Muscle layer of duodenum (tissue), 2 donors: ENCODE measurements at regions not wholly inside any gene's neighbourhood (a gene's known extent, or its start where the extent isn't known, plus 50 kb on each side); places are given as distances from the start of the nearest gene placed in this dataset.

Source experiments
- H3K27ac ChIP-seq: one replicate; pipeline ENCODE4 v1.7.0; 2013; ENCODE audit warnings: mild to moderate bottlenecking, low read length
- H3K27me3 ChIP-seq: one replicate; pipeline ENCODE4 v1.7.0; 2013; ENCODE audit warnings: low read depth, mild to moderate bottlenecking, control low read depth, low read length
- H3K36me3 ChIP-seq, 2 donors: one replicate each; pipeline ENCODE4 v1.7.0; 2013; ENCODE audit warnings: low read length in 2 of 2, control low read depth in 1 of 2, mild to moderate bottlenecking in 1 of 2; ENCODE audit not compliant: insufficient read depth in 2 of 2, control insufficient read depth in 1 of 2
- H3K4me1 ChIP-seq, 2 donors: one replicate each; pipeline ENCODE4 v1.7.0; 2013; ENCODE audit warnings: low read length in 2 of 2, mild to moderate bottlenecking in 2 of 2, control low read depth in 1 of 2, moderate library complexity in 1 of 2; ENCODE audit not compliant: insufficient read depth in 2 of 2, control insufficient read depth in 1 of 2
- H3K4me3 ChIP-seq, 2 donors: one replicate each; pipeline ENCODE4 v1.7.0; 2013; ENCODE audit warnings: low read length in 2 of 2, low read depth in 1 of 2, mild to moderate bottlenecking in 1 of 2
- H3K9me3 ChIP-seq, 2 donors: one replicate each; pipeline ENCODE4 v1.7.0; 2013; ENCODE audit warnings: low read length in 2 of 2, control low read depth in 1 of 2, mild to moderate bottlenecking in 1 of 2; ENCODE audit not compliant: control insufficient read depth in 1 of 2
- donor health status: healthy.

DNA sequence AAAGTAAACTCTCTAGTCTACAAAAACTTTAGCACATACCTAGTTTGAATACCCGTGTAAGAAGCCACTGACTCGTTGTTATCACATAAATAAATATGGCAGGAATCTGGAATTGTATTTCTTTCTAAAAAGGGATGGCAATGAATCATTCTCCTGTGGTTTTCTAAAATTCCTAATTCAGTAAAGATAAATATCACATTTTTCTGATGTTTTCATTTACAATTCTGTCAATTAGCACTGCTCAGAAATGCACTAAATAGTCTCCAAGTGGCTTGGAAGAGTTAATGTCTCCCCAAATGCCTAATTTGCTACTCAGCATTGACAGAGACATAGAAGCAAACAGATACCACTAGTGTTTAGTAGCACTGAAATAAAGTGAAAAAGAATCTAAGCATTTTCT, 547.7 kb upstream of the SLITRK1 start:
- Histone ChIP-seq H3K9me3 (no peaks in the 10 kb centered on the region), H3K27ac (no peak overlapping the region), H3K27me3 (no peaks in the 10 kb centered on the region), H3K4me3 (no peak overlapping the region), H3K36me3 (no peaks in the 10 kb centered on the region), H3K4me1 (no peaks in the 10 kb centered on the region)

DNA sequence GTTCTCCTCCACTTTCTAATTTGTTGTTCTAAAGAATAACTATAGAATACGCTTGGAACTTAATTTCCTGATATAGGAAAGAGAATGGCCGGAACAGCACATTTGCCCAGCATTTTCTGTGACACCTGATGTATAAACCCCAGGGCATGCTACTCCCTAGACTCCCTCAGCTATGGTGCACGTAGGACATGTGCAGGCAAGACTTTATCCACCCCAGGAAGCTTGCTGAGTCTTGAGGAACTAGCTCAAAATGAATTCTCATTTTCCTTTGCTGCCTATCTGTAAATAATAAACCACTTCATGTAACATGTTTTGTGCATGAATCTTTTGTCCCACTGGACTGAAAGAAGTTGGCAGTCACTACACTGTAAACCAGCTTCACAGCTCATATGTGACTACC, 535.8 kb upstream of the SLITRK1 start:
- Histone ChIP-seq H3K4me3 (no peak overlapping the region), H3K27ac (no peak overlapping the region), H3K27me3 (no peaks in the 10 kb centered on the region), H3K36me3 (no peaks in the 10 kb centered on the region), H3K9me3 (no peaks in the 10 kb centered on the region), H3K4me1 (no peaks in the 10 kb centered on the region)

DNA sequence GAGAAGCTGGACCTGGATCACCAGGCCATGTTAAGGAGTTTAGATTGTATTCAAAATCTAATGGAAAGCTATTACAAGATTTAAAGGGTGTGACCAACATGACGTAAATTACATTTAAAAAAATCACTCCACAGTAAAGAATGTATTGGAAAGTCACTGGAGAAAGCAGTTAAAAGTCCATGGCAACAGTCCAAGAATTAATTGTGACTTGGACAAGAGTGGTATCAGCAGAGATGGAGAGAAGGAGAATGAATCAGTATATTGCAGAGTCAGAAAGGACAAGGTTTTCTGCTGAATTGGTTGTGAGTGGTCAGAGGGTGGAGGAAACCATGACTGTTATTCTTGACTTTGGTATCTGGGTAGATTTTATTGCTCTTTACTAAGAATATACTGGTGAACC, 535.1 kb upstream of the SLITRK1 start:
- H3K36me3 ChIP-seq, result no peaks in the 10 kb centered on the region
- H3K27me3 ChIP-seq, result no peaks in the 10 kb centered on the region
- H3K9me3 ChIP-seq, result no peaks in the 10 kb centered on the region
- H3K27ac ChIP-seq, result no peak overlapping the region
- no peaks in the 10 kb centered on the region for H3K4me1 ChIP-seq
- no peak overlapping the region for H3K4me3 ChIP-seq

DNA sequence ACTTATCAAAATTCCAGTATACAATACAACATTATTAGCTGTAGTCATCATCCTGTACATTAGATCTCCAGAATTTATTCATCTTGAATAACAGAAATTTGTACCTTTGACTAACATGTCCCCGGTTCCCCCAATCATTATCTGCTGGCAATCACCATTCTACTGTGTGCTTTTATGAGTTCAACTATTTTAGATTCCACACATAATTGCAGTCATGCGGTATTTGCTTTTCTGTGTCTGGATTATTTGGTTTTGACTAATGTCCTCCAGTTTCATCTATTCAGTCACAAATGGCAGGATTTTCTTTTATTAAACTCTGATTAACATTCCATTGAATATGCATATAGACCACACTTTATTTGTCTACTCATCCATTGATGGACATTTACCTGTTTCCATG, 530.7 kb upstream of the SLITRK1 start:
- no peaks in the 10 kb centered on the region for H3K27me3 ChIP-seq
- H3K9me3 ChIP-seq, result no peaks in the 10 kb centered on the region
- no peak overlapping the region for H3K4me3 ChIP-seq
- no peak overlapping the region for H3K27ac ChIP-seq
- H3K36me3 ChIP-seq, result no peaks in the 10 kb centered on the region
- H3K4me1 ChIP-seq, result no peaks in the 10 kb centered on the region

DNA sequence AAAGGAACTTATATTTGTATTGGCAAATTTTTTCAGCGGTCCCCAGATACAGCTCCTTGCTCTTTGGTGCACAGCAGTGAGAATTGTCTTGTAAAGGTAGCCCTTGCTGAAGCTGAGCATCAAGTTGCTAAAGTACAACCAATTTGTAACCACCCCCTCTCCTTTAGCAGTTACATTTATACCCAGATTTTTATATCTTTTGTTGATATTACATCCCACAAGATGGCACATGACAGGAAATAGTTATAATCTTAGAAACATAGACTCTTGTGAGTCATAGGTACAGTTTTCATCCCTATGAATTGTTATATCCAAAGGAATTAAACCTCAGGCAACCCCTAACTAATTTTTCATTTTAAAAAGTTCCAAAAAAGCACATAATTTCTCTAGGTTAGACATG, 523.0 kb upstream of the SLITRK1 start:
- no peak overlapping the region for H3K27ac ChIP-seq
- H3K9me3 ChIP-seq, result no peaks in the 10 kb centered on the region
- no peak overlapping the region for H3K4me3 ChIP-seq
- H3K4me1 ChIP-seq, result no peaks in the 10 kb centered on the region
- H3K27me3 ChIP-seq, result no peaks in the 10 kb centered on the region
- H3K36me3 ChIP-seq, result no peaks in the 10 kb centered on the region

DNA sequence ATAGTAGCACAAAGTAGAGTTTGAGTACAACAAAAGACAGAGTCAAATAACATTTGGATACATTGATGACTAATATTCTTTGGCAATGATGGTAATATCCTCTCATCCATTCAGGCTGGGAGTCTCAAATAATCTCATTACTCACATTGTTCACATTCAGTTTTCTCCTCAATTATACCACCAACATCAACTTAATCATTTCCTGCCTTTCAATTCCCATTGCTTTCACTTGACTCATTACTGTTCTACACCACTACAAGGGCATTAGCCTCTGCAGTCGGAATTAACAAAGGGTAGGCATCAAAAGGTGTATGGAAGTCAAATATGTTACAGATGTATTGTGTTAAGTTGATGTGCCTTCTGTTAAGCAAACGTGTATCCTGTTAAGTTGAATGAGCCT, 518.4 kb upstream of the SLITRK1 start:
- Histone ChIP-seq H3K4me1 (no peaks in the 10 kb centered on the region), H3K27ac (no peak overlapping the region), H3K36me3 (no peaks in the 10 kb centered on the region), H3K27me3 (no peaks in the 10 kb centered on the region), H3K9me3 (peaks cover 0 to 5% of the 10 kb centered on the region in 2 donors), H3K4me3 (no peak overlapping the region)

DNA sequence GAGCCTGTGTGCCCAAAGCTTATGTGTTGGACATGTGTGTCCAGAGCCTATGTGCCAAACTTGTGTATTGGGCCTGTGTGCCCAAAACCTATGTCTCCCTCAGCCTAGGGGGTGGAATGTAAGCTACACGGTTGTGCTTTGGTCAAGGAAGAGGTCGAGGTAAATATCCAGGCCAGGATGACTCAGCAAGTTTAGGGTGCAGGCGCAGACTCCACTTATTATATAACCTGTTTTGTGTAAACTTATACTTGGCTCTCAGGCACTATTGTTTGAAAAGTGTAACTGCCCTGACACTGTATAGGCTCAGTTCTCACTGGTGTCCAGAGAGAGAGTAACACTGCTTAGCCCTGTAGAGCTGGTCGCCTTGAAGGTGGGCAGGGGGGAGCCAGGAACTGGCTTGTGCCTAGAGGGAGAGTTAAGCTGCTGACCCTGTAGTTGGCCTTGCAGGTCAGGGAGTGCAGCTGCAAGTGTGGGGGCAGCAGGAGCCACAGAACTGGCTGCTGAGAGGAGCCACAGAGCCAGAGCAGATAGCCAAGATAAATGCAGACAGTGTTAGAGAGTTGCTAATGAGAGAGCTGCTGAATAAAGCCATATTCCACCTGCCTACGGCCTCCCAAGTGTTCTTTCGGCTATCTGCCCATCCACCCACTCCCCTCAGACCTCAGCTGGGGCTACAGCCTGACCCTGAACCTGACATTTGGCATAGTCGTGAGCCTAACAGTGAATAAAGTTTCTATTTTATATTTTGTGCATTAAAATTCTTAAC, 517.2 kb upstream of the SLITRK1 start:
- no peaks in the 10 kb centered on the region for H3K27me3 ChIP-seq
- no peaks in the 10 kb centered on the region for H3K36me3 ChIP-seq
- H3K9me3 ChIP-seq, result peaks cover 0 to 5% of the 10 kb centered on the region in 2 donors
- H3K4me1 ChIP-seq, result no peaks in the 10 kb centered on the region
- no peak overlapping the region for H3K27ac ChIP-seq
- no peak overlapping the region for H3K4me3 ChIP-seq

DNA sequence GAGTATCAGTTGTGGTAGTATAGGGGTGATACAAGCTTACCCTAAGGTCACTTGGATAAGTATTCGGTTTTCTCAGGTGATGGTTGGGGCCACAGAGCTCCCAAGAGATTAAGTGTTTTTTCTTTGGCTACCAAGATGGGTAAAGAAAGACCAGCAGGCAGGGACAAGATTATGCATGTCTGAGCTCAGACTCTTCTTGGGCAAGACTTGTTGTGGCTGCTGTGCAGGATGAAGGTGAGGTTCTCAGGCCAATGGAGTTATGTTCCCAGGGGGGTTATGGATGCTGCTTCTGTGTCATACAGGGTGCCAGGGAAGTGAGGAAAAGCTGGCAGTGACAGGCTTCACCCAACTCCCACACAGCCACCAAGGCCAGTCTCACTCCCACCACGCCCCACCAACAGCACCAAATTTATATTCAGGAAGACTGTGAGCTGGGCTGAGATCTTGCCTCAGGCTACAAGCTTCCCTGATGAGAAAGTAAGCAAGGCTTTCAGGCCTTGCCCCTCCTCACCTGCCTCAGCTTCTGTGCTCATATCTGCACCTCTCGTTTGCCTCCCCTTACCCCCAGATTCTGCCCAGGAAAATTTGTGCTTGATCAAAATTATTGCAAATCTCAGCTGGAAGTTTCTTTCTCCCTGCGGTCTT, 511.8 kb upstream of the SLITRK1 start:
- no peaks in the 10 kb centered on the region for H3K4me1 ChIP-seq
- no peak overlapping the region for H3K4me3 ChIP-seq
- no peak overlapping the region for H3K27ac ChIP-seq
- H3K36me3 ChIP-seq, result no peaks in the 10 kb centered on the region
- no peaks in the 10 kb centered on the region for H3K27me3 ChIP-seq
- H3K9me3 ChIP-seq, result peaks cover 0 to 7% of the 10 kb centered on the region in 2 donors

DNA sequence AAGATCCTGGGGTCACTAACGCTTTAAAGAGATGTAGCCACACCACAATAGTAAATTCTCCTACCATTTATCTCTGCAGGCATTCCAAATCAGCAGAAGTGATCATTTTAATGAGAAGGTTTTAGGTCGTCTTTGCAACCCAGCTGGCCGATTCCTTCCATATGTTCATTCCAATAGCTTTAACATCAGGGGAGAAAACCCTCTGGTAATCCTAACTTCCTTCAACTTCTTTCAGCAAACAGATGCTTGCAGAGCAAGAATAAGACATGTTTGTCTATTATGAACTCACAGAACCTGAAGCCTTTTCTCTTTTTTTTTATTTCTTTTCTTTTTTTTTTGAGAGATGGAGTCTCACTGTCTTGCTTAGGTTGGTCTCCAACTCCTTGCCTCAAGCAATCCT, 498.6 kb upstream of the SLITRK1 start:
- no peaks in the 10 kb centered on the region for H3K27me3 ChIP-seq
- H3K36me3 ChIP-seq, result no peaks in the 10 kb centered on the region
- H3K4me1 ChIP-seq, result no peaks in the 10 kb centered on the region
- no peak overlapping the region for H3K4me3 ChIP-seq
- no peak overlapping the region for H3K27ac ChIP-seq
- H3K9me3 ChIP-seq, result peaks cover 0 to 6% of the 10 kb centered on the region in 2 donors

DNA sequence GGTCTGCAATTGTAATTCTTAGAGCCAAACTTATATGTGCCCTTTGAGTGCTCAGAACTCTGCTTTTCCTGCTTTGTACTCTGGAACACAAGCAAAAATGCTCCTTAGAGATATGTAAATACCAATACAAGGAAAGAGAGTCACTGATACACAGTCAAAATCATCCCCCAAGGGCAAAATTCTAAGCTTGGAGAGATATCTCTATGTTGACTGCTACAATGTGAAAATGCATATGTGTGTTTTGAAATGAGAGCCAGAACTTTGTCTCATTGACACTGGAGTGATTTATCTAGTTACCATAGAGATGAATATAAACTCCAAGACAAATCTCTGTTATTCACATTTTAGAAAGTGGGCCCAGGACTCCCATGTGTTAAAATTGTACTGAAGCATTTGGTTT, 494.8 kb upstream of the SLITRK1 start:
- Histone ChIP-seq H3K9me3 (no peaks in the 10 kb centered on the region), H3K27me3 (no peaks in the 10 kb centered on the region), H3K4me3 (no peak overlapping the region), H3K4me1 (no peaks in the 10 kb centered on the region), H3K36me3 (no peaks in the 10 kb centered on the region), H3K27ac (no peak overlapping the region)

DNA sequence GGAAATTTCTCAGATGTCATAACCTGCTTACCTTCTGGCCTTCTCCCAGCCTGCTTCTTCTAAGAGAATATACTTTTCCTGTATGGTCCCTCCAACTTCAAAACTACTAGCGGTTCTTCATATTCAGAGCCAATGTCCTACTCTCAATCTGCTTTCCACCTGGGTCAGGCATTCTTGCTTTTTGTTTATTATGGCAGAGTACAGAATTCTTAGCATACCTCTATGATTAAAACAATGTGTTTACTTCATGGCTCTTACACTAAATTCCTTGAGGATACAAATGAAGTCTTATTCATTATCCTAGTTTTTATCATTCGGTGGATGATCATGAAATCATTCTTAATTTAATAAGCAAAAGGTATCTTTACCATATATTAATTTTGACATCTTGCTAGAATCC, 484.2 kb upstream of the SLITRK1 start:
- Histone ChIP-seq H3K4me3 (no peak overlapping the region), H3K27ac (no peak overlapping the region), H3K36me3 (no peaks in the 10 kb centered on the region), H3K4me1 (no peaks in the 10 kb centered on the region), H3K27me3 (no peaks in the 10 kb centered on the region), H3K9me3 (peaks cover 0 to 3% of the 10 kb centered on the region in 2 donors)

DNA sequence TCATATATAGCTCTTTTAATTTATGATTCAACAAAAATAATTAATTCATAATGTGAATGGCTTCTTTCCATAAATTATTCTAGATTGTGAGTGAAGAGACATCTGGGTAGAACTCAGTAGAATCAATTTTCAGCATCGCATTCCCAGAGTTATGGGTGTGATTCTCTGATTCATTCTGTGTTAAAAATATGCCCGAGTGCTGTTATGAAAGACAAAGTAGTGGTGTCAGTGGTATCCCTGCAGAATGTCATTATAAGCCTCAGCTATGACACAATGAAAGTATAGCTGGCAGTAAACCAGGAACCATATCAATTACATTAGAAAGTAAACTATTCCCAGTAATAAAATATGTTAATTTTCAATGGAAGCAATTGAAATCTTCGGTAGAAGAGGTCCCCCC, 480.5 kb upstream of the SLITRK1 start:
- no peak overlapping the region for H3K4me3 ChIP-seq
- no peak overlapping the region for H3K27ac ChIP-seq
- H3K27me3 ChIP-seq, result no peaks in the 10 kb centered on the region
- no peaks in the 10 kb centered on the region for H3K4me1 ChIP-seq
- no peaks in the 10 kb centered on the region for H3K36me3 ChIP-seq
- peaks cover 0 to 3% of the 10 kb centered on the region in 2 donors for H3K9me3 ChIP-seq
